ENCODE measurements at regions not wholly inside any gene's neighbourhood (a gene's known extent, or its start where the extent isn't known, plus 50 kb on each side); places are given as distances from the start of the nearest gene placed in this dataset.

- TF ChIP-seq SREBF2 (IDR thresholded peaks at IDR 0.05; ENCODE audit: low read length) (no peak), EP300 (IDR thresholded peaks at IDR 0.05; ENCODE audit: borderline replicate concordance in 1 of 2, control insufficient read depth in 1 of 2, low read depth in 2 of 2, low read length in 2 of 2) (no peak)
Measured at GRCh38 chr11:80970037-80970436, 1529.2 kb upstream of the TENM4 start.
